SU-DHL-6 (cell line): ENCODE measurements at regions not wholly inside any gene's neighbourhood (a gene's known extent, or its start where the extent isn't known, plus 50 kb on each side); places are given as distances from the start of the nearest gene placed in this dataset.

Experiments used
- H2AFZ ChIP-seq: fragments of 200-600 bp; sonication (generic); 2 replicates; pipeline ENCODE4 v1.6.1; 2014; ENCODE audit warnings: low read depth, mild to moderate bottlenecking, moderate library complexity, mixed read lengths, antibody characterized with exemption, low read length; ENCODE audit not compliant: severe bottlenecking
- H3F3A ChIP-seq: fragments of 200-600 bp; shearing (Covaris generic); 2 replicates; pipeline ENCODE4 v1.6.0; 2016; ENCODE audit warnings: antibody characterized with exemption, mild to moderate bottlenecking; ENCODE audit not compliant: insufficient read depth
- H3K27ac ChIP-seq: fragments of 200-600 bp; sonication (generic); 2 replicates; pipeline ENCODE4 v1.5.1; 2016; ENCODE audit warnings: low read depth, mild to moderate bottlenecking, low read length, moderate library complexity, mixed read lengths
- H3K27me3 ChIP-seq: fragments of 200-600 bp; sonication (generic), shearing (Covaris generic); 2 replicates; pipeline ENCODE4 v1.6.0; 2014; ENCODE audit warnings: mild to moderate bottlenecking, low read length
- H3K36me3 ChIP-seq: fragments of 200-600 bp; sonication (generic); 2 replicates; pipeline ENCODE4 v1.6.1; 2014; ENCODE audit warnings: mild to moderate bottlenecking, low read length, mixed read lengths
- H3K4me2 ChIP-seq: fragments of 300-600, 200-600 bp; shearing (Covaris generic), sonication (generic); 2 replicates; pipeline ENCODE4 v1.6.0; 2014; ENCODE audit warnings: low read length, low read depth, mild to moderate bottlenecking; ENCODE audit not compliant: poor library complexity, severe bottlenecking
- H3K4me3 ChIP-seq: fragments of 200-600 bp; sonication (generic); 2 replicates; pipeline ENCODE4 v1.5.1; 2014; ENCODE audit warnings: antibody characterized with exemption, low read length, mild to moderate bottlenecking, mixed read lengths; ENCODE audit not compliant: insufficient read depth, poor library complexity, severe bottlenecking
- H3K79me2 ChIP-seq: fragments of 200-600 bp; sonication (generic); 2 replicates; pipeline ENCODE4 v1.6.1; 2014; ENCODE audit warnings: mild to moderate bottlenecking, low read length, moderate library complexity; ENCODE audit not compliant: insufficient read depth
- H3K9ac ChIP-seq: fragments of 200-600 bp; sonication (generic); 2 replicates; pipeline ENCODE4 v1.7.0; 2014; ENCODE audit warnings: mild to moderate bottlenecking, low read length
- H3K9me2 ChIP-seq: fragments of 200-600 bp; sonication (generic); replicated peaks from 2 replicates; pipeline ENCODE4 v1.6.1; 2014; ENCODE audit warnings: low read length; ENCODE audit not compliant: insufficient read depth
- H3K9me3 ChIP-seq: fragments of 200-600 bp; sonication (generic); 2 replicates; pipeline ENCODE4 v1.6.1; 2014; ENCODE audit warnings: low read length, mixed read lengths; ENCODE audit not compliant: insufficient read depth
- H4K20me1 ChIP-seq: fragments of 200-600 bp; sonication (generic); 2 replicates; pipeline ENCODE4 v1.6.1; 2014; ENCODE audit warnings: low read depth, mild to moderate bottlenecking, antibody characterized with exemption, low read length, moderate library complexity, mixed read lengths
- CTCF ChIP-seq: fragments of 200-600 bp; sonication (generic); IDR thresholded peaks from one replicate; pipeline ENCODE4 v1.5.1; 2017; ENCODE audit warnings: antibody characterized with exemption, mild to moderate bottlenecking, low read length, moderate library complexity; ENCODE audit not compliant: insufficient read depth, poor library complexity, severe bottlenecking
- EZH2phosphoT487 ChIP-seq: fragments of 200-600 bp; sonication (generic), shearing (Covaris generic); conservative IDR thresholded peaks from 2 replicates; pipeline ENCODE4 v1.6.1; 2018; ENCODE audit warnings: mild to moderate bottlenecking, antibody characterized with exemption, low read length, moderate library complexity, mixed read lengths

- TF ChIP-seq EZH2phosphoT487: no peak
- TF ChIP-seq CTCF: no peak
- H3K27me3 ChIP-seq: no peaks in the 10 kb centered on the region
Measured at GRCh38 chr4:80145739-80146138, 51.6 kb upstream of the PRDM8 start.

DNA sequence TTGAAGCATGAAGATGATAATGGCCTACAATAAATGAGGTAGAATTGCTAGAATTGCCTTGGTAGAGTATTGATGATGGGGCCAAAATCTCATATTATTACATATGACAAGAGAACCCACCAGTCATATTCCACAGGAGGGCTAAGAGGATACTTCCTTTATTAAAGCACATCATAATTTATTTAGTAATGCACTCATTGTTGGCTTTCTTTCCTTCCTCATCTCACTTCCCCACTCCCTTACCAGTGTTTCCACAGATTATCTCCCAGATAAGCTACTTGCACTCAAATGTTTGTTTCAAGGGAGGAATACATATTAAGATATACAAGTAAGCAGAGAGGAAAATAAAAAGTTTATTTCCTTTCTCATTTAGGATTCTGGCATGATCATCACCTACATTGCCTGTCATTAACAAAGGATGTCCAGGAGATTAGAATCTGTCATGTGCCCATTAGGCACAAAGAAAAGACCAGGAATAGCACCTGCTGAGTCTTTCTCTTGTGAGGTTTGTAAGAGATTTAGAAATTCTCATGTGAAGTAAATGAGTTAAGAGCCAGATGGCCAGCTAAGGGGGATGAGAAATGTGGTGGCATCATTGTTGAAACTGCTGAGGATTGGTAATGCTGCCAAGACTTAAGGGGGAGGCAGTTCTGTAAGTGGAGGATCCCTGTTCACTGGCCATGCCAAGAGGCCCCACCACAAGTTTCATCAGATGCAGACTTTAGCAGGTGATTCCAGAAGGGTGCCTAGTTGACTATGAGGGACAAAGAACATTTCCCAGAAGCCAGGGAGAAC lies 52.4 kb upstream of the PRDM8 start:
- Histone ChIP-seq H2AFZ (no peak overlapping the region), H3K9me3 (no peaks in the 10 kb centered on the region), H3F3A (no peaks in the 10 kb centered on the region), H3K27ac (no peak overlapping the region), H3K27me3 (no peaks in the 10 kb centered on the region), H3K79me2 (no peaks in the 10 kb centered on the region), H3K4me2 (no peak overlapping the region), H3K9me2 (no peaks in the 10 kb centered on the region), H4K20me1 (no peaks in the 10 kb centered on the region), H3K9ac (no peak overlapping the region), H3K36me3 (no peaks in the 10 kb centered on the region), H3K4me3 (no peak overlapping the region)
- no peak for TF ChIP-seq CTCF
- TF ChIP-seq EZH2phosphoT487: no peak

More at GRCh38 chr4:80145739-80146138, 51.6 kb upstream of the PRDM8 start:
- Histone ChIP-seq H3K4me2 (no peak overlapping the region), H3K79me2 (no peaks in the 10 kb centered on the region), H3F3A (no peaks in the 10 kb centered on the region), H3K27ac (no peak overlapping the region), H3K9ac (no peak overlapping the region), H3K4me3 (no peak overlapping the region), H3K36me3 (no peaks in the 10 kb centered on the region), H2AFZ (no peak overlapping the region), H3K9me2 (no peaks in the 10 kb centered on the region), H4K20me1 (no peaks in the 10 kb centered on the region), H3K9me3 (no peaks in the 10 kb centered on the region)

DNA sequence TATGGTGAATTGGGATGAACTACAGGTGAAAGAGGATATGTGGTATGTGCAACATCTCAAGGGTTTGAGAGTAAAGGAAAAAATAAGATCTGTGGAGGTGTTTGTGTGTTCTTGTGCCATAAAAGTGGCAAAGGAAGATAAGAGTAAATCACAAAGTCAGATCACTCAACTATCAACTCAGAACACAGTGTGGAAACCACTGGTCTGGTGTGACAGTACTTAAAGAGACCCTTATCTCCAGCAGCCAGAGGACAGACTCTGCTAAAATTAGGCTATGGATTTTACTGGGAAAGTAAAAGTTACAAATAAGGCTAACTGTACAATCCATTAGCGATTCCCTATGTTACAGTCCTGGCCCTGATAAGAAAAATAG lies 54.0 kb upstream of the PRDM8 start:
- Histone ChIP-seq H3K9ac (no peak overlapping the region), H2AFZ (no peak overlapping the region), H3K27me3 (no peaks in the 10 kb centered on the region), H3K36me3 (no peaks in the 10 kb centered on the region), H3K9me3 (no peaks in the 10 kb centered on the region), H3K27ac (no peak overlapping the region), H3K4me3 (no peak overlapping the region), H4K20me1 (no peaks in the 10 kb centered on the region), H3K9me2 (no peaks in the 10 kb centered on the region), H3K4me2 (no peak overlapping the region), H3K79me2 (no peaks in the 10 kb centered on the region), H3F3A (no peaks in the 10 kb centered on the region)
- TF ChIP-seq EZH2phosphoT487: no peak
- no peak for TF ChIP-seq CTCF
